Epithelial cell of esophagus (primary cell): ENCODE measurements at regions not wholly inside any gene's neighbourhood (a gene's known extent, or its start where the extent isn't known, plus 50 kb on each side); places are given as distances from the start of the nearest gene placed in this dataset.
A peak's percentile ranks its signal among the peaks of the same experiment; 100 is the strongest.

Experiments
- DNase-seq: peaks from one replicate; pipeline ENCODE4 v3.0.0; 2010; ENCODE audit warnings: low read depth
- H3K4me3 ChIP-seq: 2 replicates; pipeline ENCODE4 v1.5.1; 2011; ENCODE audit warnings: mild to moderate bottlenecking, low read length, control low read depth
- CTCF ChIP-seq: IDR thresholded peaks from 2 replicates; pipeline ENCODE4 v1.5.1; 2011; ENCODE audit warnings: low read depth, mild to moderate bottlenecking, low read length, control low read depth, inconsistent platforms; ENCODE audit not compliant: insufficient read depth; ENCODE audit errors: missing control alignments

- H3K4me3 ChIP-seq: no peak overlapping the region
- TF ChIP-seq CTCF: no peak
- no peak for DNase-seq
These were observed 175.9 kb upstream of the RBM19 start for GRCh38 chr12:114141921-114142564.

- no peak overlapping the region for H3K4me3 ChIP-seq
- DNase-seq: no peak
- no peak for TF ChIP-seq CTCF
These were observed 174.5 kb upstream of the RBM19 start for GRCh38 chr12:114140576-114140975.

GRCh38 chr12:114136631-114137030 lies 170.5 kb upstream of the RBM19 start:
- H3K4me3 ChIP-seq: no peak overlapping the region
- TF ChIP-seq CTCF: no peak
- DNase-seq: no peak

GRCh38 chr12:114134922-114135321 lies 168.8 kb upstream of the RBM19 start:
- no peak overlapping the region for H3K4me3 ChIP-seq
- no peak for DNase-seq
- TF ChIP-seq CTCF: no peak

GRCh38 chr12:114131824-114132223 lies 165.7 kb upstream of the RBM19 start:
- TF ChIP-seq CTCF: no peak
- DNase-seq: no peak
- H3K4me3 ChIP-seq: no peak overlapping the region

GRCh38 chr12:114123108-114123507 lies 157.0 kb upstream of the RBM19 start:
- TF ChIP-seq CTCF: no peak
- H3K4me3 ChIP-seq: no peak overlapping the region
- peak; percentile 2 for DNase-seq

GRCh38 chr12:114122016-114122415 lies 155.9 kb upstream of the RBM19 start:
- no peak for DNase-seq
- no peak overlapping the region for H3K4me3 ChIP-seq
- no peak for TF ChIP-seq CTCF
